Choroid plexus epithelial cell (primary cell): ENCODE measurements at regions not wholly inside any gene's neighbourhood (a gene's known extent, or its start where the extent isn't known, plus 50 kb on each side); places are given as distances from the start of the nearest gene placed in this dataset.

ENCODE experiments used
- DNase-seq: peaks from one replicate; pipeline ENCODE4 v3.0.0-alpha.2; 2010; ENCODE audit warnings: low read depth
- H3K4me3 ChIP-seq: 2 replicates; pipeline ENCODE4 v1.5.1; 2011; ENCODE audit warnings: low read depth, mild to moderate bottlenecking, control low read depth, low read length, moderate library complexity
- TF ChIP-seq, protein P1 (sequence below): conservative IDR thresholded peaks from 2 replicates; pipeline ENCODE4 v1.5.1; 2011; ENCODE audit warnings: low read depth, mild to moderate bottlenecking, control low read depth, inconsistent platforms, low read length, moderate library complexity

DNA sequence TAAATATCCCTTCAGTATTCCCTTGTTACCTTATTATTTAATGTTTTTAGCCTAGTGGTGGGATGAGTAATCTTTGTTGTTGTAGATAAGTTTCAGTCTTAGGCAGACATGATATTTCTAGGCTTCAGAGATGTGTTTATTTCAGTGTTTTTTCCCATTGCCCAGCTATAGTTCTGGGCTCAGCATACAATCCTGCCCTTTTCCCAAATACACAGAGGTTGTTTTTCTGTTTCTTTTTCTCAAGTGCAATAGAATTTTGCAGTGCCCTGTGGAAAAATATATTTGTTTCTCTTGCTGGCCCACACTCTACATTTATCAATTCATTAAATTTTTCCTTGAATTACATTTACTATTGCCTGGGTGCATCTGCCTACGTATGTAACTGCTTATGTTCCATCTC is 321.8 kb downstream of the KCNJ3 start:
- TF ChIP-seq, protein P1, sequence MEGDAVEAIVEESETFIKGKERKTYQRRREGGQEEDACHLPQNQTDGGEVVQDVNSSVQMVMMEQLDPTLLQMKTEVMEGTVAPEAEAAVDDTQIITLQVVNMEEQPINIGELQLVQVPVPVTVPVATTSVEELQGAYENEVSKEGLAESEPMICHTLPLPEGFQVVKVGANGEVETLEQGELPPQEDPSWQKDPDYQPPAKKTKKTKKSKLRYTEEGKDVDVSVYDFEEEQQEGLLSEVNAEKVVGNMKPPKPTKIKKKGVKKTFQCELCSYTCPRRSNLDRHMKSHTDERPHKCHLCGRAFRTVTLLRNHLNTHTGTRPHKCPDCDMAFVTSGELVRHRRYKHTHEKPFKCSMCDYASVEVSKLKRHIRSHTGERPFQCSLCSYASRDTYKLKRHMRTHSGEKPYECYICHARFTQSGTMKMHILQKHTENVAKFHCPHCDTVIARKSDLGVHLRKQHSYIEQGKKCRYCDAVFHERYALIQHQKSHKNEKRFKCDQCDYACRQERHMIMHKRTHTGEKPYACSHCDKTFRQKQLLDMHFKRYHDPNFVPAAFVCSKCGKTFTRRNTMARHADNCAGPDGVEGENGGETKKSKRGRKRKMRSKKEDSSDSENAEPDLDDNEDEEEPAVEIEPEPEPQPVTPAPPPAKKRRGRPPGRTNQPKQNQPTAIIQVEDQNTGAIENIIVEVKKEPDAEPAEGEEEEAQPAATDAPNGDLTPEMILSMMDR = no peak
- H3K4me3 ChIP-seq = no peak overlapping the region
- DNase-seq = no peak

DNA sequence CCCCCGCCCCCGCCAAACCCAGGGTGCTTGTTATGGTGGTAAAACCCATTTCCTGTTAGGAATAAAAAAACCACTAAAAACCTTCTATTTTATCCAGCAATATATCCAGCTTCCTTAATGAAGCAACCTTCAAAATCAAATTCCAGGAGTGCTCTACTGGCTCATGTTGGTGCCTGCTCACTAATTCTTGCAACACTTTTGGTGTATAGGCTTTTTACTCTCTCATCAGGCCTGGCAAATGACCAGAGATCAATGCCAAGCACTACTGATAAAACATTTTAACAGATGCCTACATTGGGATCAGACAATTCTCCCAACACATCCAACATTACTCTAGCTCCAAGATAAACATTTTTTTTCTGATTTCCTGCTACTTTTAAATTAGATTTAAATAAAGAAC is 312.4 kb downstream of the KCNJ3 start:
- no peak for DNase-seq
- TF ChIP-seq, protein P1 = no peak
- H3K4me3 ChIP-seq = no peak overlapping the region

DNA sequence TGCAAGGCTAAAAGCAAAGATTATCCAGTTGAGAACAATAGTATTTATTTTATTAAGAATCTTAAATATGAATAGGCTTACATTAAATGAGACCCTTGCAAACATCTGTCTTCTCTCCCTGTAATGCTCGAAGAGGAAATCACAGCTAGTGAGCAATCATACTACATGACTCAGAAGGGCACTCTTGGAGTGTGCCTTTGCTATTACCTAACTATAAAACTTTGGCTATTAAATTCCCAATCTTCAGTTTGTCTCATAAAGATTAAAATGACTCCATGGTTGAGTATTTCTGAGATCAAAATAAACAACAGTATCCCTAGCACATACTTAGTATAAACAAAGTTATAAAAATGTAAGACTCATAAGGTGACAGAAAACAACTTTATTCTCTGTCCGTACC is 296.9 kb downstream of the KCNJ3 start:
- TF ChIP-seq, protein P1 = no peak
- no peak for DNase-seq
- H3K4me3 ChIP-seq = no peak overlapping the region

DNA sequence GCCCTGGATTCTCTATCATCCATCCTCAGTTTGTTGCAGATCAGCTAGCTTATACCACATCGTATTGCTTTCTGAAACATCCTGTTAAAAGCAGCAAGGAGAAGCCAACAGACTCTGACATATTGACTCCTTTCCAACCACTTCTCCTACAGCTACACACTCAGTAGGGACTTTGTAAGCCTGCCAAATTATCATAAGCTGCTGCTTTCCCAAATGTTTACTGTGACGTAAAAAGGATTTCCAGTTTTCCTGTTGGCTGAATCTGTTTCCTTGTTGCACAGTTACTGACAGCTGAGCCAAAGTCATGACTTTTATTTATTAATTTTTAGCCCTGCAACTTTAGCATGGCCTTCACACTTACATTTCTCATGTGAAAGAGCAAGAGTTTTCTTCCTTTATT is 294.3 kb downstream of the KCNJ3 start:
- no peak overlapping the region for H3K4me3 ChIP-seq
- TF ChIP-seq, protein P1 = no peak

DNA sequence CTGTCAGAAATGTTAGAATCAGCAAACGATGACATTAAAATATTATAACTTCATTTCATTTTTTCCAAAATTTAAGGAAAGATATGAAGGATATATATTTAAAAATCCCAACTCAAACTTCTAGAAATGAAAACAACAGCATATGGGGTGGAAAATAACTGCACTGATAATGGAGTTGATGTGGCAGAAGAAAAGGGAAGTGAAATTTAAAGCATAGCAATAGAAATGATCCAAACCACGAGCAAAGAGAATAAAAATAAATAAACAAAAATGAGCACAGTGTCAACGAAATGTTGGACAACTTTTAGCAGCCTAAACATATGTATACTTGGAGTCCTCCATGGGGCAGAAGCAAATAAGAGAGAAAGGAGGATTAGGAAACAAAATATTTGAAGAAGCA is 280.2 kb downstream of the KCNJ3 start:
- H3K4me3 ChIP-seq = no peak overlapping the region
- TF ChIP-seq, protein P1 = no peak
- DNase-seq = no peak

More for the DNA sequence above, 294.3 kb downstream of the KCNJ3 start:
- DNase-seq = no peak

DNA sequence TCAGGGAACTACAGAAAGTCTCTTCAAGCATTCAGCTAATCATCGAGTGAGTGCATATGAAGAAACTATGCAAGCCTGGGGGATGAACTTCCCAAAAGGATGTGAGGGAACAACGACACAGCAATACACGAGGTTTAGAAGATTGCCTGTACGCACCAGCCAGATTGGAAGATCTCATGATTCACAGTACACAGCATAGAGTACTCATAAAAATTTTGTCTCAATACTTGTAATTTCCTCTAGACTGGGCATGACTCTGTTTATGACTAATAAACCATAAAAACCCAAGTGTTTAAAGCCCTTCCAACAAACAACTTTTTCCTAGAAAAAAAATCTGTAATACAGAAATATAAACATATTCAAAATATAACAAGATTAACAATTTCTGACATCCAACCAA is 279.7 kb downstream of the KCNJ3 start:
- TF ChIP-seq, protein P1 = no peak
- no peak for DNase-seq
- no peak overlapping the region for H3K4me3 ChIP-seq

DNA sequence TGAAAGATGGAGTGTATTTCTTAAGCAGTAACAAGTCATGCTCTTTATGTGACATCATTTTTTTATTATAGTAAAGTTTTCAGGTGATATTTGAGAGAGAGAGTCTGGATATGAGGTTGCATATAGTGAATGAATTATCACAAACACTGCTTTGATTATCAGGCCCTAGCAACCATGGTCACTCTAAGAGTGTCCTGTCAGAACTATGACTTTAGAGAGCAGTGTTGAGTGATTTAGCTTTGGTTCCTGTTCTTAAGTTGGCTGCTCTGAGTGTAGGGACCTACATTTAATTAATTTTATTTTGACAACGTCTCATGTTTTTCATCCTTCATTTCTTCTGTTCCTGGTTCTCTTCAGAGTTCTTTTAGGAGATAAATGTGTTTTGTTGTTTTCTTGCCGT is 275.5 kb downstream of the KCNJ3 start:
- TF ChIP-seq, protein P1 = no peak
- no peak for DNase-seq
- H3K4me3 ChIP-seq = no peak overlapping the region
